GM23338 (cell line): ENCODE measurements at regions not wholly inside any gene's neighbourhood (a gene's known extent, or its start where the extent isn't known, plus 50 kb on each side); places are given as distances from the start of the nearest gene placed in this dataset.

Source experiments
- ATAC-seq: fragments of 200-7000 bp; cut with Tn5 transposase; 3 replicates; pipeline ENCODE4 v1.9.1; 2020
- DNase-seq: peaks from one replicate; pipeline ENCODE4 v3.0.0-alpha.2; 2015; ENCODE audit warnings: low spot score
- H2AFZ ChIP-seq: fragments of 200-600 bp; sonication (generic); 2 replicates; pipeline ENCODE4 v1.8.0; 2016; ENCODE audit warnings: antibody characterized with exemption, mild to moderate bottlenecking, moderate library complexity
- H3F3A ChIP-seq: fragments of 200-600 bp; sonication (generic); replicated peaks from 2 replicates; pipeline ENCODE4 v1.8.0; 2017; ENCODE audit warnings: antibody characterized with exemption, mixed run types, low read depth
- H3K27ac ChIP-seq: fragments of 200-600 bp; sonication (generic); 2 replicates; pipeline ENCODE4 v1.6.1; 2016; ENCODE audit warnings: low read depth
- H3K27me3 ChIP-seq: fragments of 200-600 bp; sonication (generic); 2 replicates; pipeline ENCODE4 v1.8.0; 2016; ENCODE audit warnings: mild to moderate bottlenecking, mixed run types, moderate library complexity; ENCODE audit not compliant: insufficient read depth
- H3K36me3 ChIP-seq: fragments of 200-600 bp; sonication (generic); 2 replicates; pipeline ENCODE4 v1.8.0; 2016; ENCODE audit warnings: mild to moderate bottlenecking; ENCODE audit not compliant: insufficient read depth
- H3K4me1 ChIP-seq: fragments of 200-600 bp; sonication (generic); 2 replicates; pipeline ENCODE4 v1.8.0; 2016; ENCODE audit warnings: mild to moderate bottlenecking, moderate library complexity; ENCODE audit not compliant: insufficient read depth
- H3K4me2 ChIP-seq: fragments of 200-600 bp; sonication (generic); 2 replicates; pipeline ENCODE4 v1.7.1; 2017; ENCODE audit warnings: mixed run types
- H3K4me3 ChIP-seq: fragments of 200-600 bp; sonication (generic); 2 replicates; pipeline ENCODE4 v1.6.1; 2016; ENCODE audit warnings: mixed run types
- H3K79me2 ChIP-seq: fragments of 200-600 bp; sonication (generic); replicated peaks from 2 replicates; pipeline ENCODE4 v1.8.0; 2017; ENCODE audit warnings: mild to moderate bottlenecking; ENCODE audit not compliant: insufficient read depth
- H3K9me2 ChIP-seq: fragments of 200-600 bp; sonication (generic); 2 replicates; pipeline ENCODE4 v1.8.0; 2017; ENCODE audit not compliant: insufficient read depth
- H4K20me1 ChIP-seq: fragments of 200-600 bp; sonication (generic); replicated peaks from 2 replicates; pipeline ENCODE4 v1.8.0; 2017; ENCODE audit warnings: mild to moderate bottlenecking; ENCODE audit not compliant: insufficient read depth
- H3K27ac Mint-ChIP-seq: 2 replicates; pipeline ENCODE4 v1.8.0; 2020; ENCODE audit warnings: inconsistent platforms, mild to moderate bottlenecking, moderate library complexity, mixed read lengths
- H3K27me3 Mint-ChIP-seq: 3 replicates; pipeline ENCODE4 v1.8.0; 2022; ENCODE audit warnings: low read depth, mild to moderate bottlenecking, moderate library complexity, mixed read lengths, inconsistent platforms; ENCODE audit not compliant: insufficient read depth, poor library complexity
- H3K36me3 Mint-ChIP-seq: 3 replicates; pipeline ENCODE4 v1.8.0; 2021; ENCODE audit warnings: low read depth, mild to moderate bottlenecking, inconsistent platforms, moderate library complexity, mixed read lengths
- H3K4me1 Mint-ChIP-seq: 3 replicates; pipeline ENCODE4 v1.8.0; 2020; ENCODE audit warnings: mild to moderate bottlenecking, inconsistent platforms, mixed read lengths
- H3K4me3 Mint-ChIP-seq: 3 replicates; pipeline ENCODE4 v1.8.0; 2021; ENCODE audit warnings: moderate library complexity, mild to moderate bottlenecking, inconsistent platforms, mixed read lengths
- H3K9me3 Mint-ChIP-seq: 3 replicates; pipeline ENCODE4 v1.8.0; 2020; ENCODE audit warnings: moderate library complexity, mild to moderate bottlenecking, inconsistent platforms, mixed read lengths
- CREB1 ChIP-seq: fragments of 250-450 bp; sonication (Bioruptor Pico); IDR thresholded peaks from 2 replicates; pipeline ENCODE4 v1.5.0; 2020; ENCODE audit warnings: low read depth, mild to moderate bottlenecking, moderate library complexity
- CTCF ChIP-seq, 2 experiments: fragments of 200-600 bp in 1 of 2; sonication (generic) in 1 of 2; conservative IDR thresholded peaks; 2 replicates each; pipeline versions ENCODE4 v1.5.1 to v1.6.1; 2016 to 2017; ENCODE audit warnings: antibody characterized with exemption in 2 of 2, low read depth in 2 of 2, mild to moderate bottlenecking in 2 of 2, moderate library complexity in 1 of 2
- ETS1 ChIP-seq: IDR thresholded peaks from 2 replicates; pipeline ENCODE4 v1.6.1; 2016; ENCODE audit warnings: antibody characterized with exemption
- EZH2 ChIP-seq: fragments of 200-600 bp; sonication (generic); IDR thresholded peaks from one replicate; pipeline ENCODE4 v1.8.0; 2017; ENCODE audit warnings: antibody characterized with exemption, mild to moderate bottlenecking, low read depth; ENCODE audit not compliant: unreplicated experiment
- NANOG ChIP-seq: IDR thresholded peaks from 2 replicates; pipeline ENCODE4 v1.6.1; 2016; ENCODE audit warnings: antibody characterized with exemption, borderline replicate concordance
- POLR2AphosphoS5 ChIP-seq: IDR thresholded peaks from 2 replicates; pipeline ENCODE4 v1.6.1; 2016; ENCODE audit warnings: antibody characterized with exemption, low read depth
- STAT1 ChIP-seq: IDR thresholded peaks from one replicate; pipeline ENCODE4 v1.6.1; 2016; ENCODE audit warnings: antibody characterized with exemption; ENCODE audit not compliant: unreplicated experiment
- ZNF114 ChIP-seq: fragments of 250-450 bp; sonication (Bioruptor Pico); IDR thresholded peaks from 2 replicates; pipeline ENCODE4 v1.5.0; 2020; ENCODE audit warnings: mild to moderate bottlenecking, moderate library complexity
- ZNF331 ChIP-seq: fragments of 250-450 bp; sonication (Bioruptor Pico); IDR thresholded peaks from 2 replicates; pipeline ENCODE4 v1.5.0; 2020; ENCODE audit warnings: low read depth, mild to moderate bottlenecking, moderate library complexity
- TF ChIP-seq, protein P1 (sequence below): IDR thresholded peaks from one replicate; pipeline ENCODE4 v1.6.1; 2018; ENCODE audit warnings: antibody characterized with exemption; ENCODE audit not compliant: unreplicated experiment

DNA sequence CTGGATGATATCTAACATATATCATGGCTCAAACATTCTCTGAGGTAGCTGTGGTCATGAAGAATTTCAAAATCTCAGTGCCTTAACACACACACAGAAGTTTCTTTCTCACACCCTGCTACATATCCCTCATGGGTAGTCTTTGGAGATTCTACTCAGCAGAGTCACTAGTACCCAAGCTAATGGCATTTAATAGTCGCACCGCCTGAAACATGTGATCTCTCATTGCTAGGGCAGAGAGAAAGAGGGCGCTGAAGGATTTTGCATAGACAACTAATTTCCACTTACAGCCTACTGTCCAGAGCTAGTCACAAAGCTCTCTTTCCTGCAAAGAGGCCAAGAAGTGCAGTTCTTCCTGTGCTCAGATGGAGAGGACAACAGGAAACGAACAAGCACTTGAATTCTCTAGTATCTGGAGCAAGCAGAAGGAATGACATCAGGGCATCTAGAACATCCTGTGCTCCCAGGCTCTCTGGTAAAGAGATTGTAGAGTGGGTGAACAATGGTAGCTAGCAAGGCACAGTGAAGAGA, 183.4 kb upstream of the PTBP2 start:
- ATAC-seq: peak; percentile 67
- H3K79me2 ChIP-seq: no peaks in the 10 kb centered on the region
- peak; percentile 36 for DNase-seq
- Mint-ChIP-seq H3K4me3 (no peak overlapping the region), H3K27me3 (peaks cover under 1% of the 10 kb centered on the region), H3K4me1 (peaks cover 16% of the 10 kb centered on the region), H3K27ac (no peak overlapping the region), H3K36me3 (no peaks in the 10 kb centered on the region; the same call in 2 of the 3 replicates), H3K9me3 (no peaks in the 10 kb centered on the region)
- H3F3A ChIP-seq: no peaks in the 10 kb centered on the region
- no peak overlapping the region for H3K4me2 ChIP-seq
- no peaks in the 10 kb centered on the region for H3K4me1 ChIP-seq
- H3K27ac ChIP-seq: no peak overlapping the region
- no peak for TF ChIP-seq EZH2
- TF ChIP-seq CTCF (conservative IDR thresholded peaks at IDR 0.05; ENCODE audit: low read depth in 2 of 2): peak; percentile 32 to 65; a peak in 3 of 4 replicates
- no peak overlapping the region for H2AFZ ChIP-seq
- no peak overlapping the region for H3K4me3 ChIP-seq
- H3K36me3 ChIP-seq: no peaks in the 10 kb centered on the region
- no peaks in the 10 kb centered on the region for H3K27me3 ChIP-seq
- H4K20me1 ChIP-seq: no peaks in the 10 kb centered on the region
- no peaks in the 10 kb centered on the region for H3K9me2 ChIP-seq

GRCh38 chr1:96538883-96539282, 182.7 kb upstream of the PTBP2 start:
- no peak for DNase-seq
- H3K4me3 Mint-ChIP-seq: no peak overlapping the region
- TF ChIP-seq ZNF114 (CRISPR knock-in tag): no peak
- TF ChIP-seq POLR2AphosphoS5: no peak
- TF ChIP-seq ETS1: no peak
- no peak for TF ChIP-seq CREB1 (CRISPR knock-in tag)
- TF ChIP-seq CTCF (conservative IDR thresholded peaks at IDR 0.05; ENCODE audit: low read depth in 2 of 2): no peak
- TF ChIP-seq ZNF331: no peak
- TF ChIP-seq, protein P1, sequence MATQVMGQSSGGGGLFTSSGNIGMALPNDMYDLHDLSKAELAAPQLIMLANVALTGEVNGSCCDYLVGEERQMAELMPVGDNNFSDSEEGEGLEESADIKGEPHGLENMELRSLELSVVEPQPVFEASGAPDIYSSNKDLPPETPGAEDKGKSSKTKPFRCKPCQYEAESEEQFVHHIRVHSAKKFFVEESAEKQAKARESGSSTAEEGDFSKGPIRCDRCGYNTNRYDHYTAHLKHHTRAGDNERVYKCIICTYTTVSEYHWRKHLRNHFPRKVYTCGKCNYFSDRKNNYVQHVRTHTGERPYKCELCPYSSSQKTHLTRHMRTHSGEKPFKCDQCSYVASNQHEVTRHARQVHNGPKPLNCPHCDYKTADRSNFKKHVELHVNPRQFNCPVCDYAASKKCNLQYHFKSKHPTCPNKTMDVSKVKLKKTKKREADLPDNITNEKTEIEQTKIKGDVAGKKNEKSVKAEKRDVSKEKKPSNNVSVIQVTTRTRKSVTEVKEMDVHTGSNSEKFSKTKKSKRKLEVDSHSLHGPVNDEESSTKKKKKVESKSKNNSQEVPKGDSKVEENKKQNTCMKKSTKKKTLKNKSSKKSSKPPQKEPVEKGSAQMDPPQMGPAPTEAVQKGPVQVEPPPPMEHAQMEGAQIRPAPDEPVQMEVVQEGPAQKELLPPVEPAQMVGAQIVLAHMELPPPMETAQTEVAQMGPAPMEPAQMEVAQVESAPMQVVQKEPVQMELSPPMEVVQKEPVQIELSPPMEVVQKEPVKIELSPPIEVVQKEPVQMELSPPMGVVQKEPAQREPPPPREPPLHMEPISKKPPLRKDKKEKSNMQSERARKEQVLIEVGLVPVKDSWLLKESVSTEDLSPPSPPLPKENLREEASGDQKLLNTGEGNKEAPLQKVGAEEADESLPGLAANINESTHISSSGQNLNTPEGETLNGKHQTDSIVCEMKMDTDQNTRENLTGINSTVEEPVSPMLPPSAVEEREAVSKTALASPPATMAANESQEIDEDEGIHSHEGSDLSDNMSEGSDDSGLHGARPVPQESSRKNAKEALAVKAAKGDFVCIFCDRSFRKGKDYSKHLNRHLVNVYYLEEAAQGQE: no peak
- TF ChIP-seq STAT1: no peak
- TF ChIP-seq NANOG: no peak

More at GRCh38 chr1:96538883-96539282, 182.7 kb upstream of the PTBP2 start:
- Mint-ChIP-seq H3K9me3 (no peaks in the 10 kb centered on the region), H3K27ac (no peak overlapping the region), H3K4me1 (peaks cover 16% of the 10 kb centered on the region), H3K36me3 (no peaks in the 10 kb centered on the region; the same call in 2 of the 3 replicates), H3K27me3 (peaks cover 1% of the 10 kb centered on the region)
- no peak for ATAC-seq
- Histone ChIP-seq H3K27me3 (no peaks in the 10 kb centered on the region), H2AFZ (no peak overlapping the region), H3F3A (no peaks in the 10 kb centered on the region), H3K79me2 (no peaks in the 10 kb centered on the region), H3K4me1 (0 out of 2 replicates have a peak, but pooled peaks cover 1% of the 10 kb centered on the region), H3K27ac (no peak overlapping the region), H3K4me2 (no peak overlapping the region), H3K4me3 (no peak overlapping the region), H4K20me1 (no peaks in the 10 kb centered on the region), H3K36me3 (no peaks in the 10 kb centered on the region), H3K9me2 (no peaks in the 10 kb centered on the region)
